ENCODE measurements at regions not wholly inside any gene's neighbourhood (a gene's known extent, or its start where the extent isn't known, plus 50 kb on each side); places are given as distances from the start of the nearest gene placed in this dataset.
"Not testable (repeated sequence)": the region's sequence is repeated elsewhere in the genome, so short reads cannot be mapped to it uniquely, and the experiment has no call there.

GRCh38 chr11:126130781-126131180 is 68.1 kb upstream of the CDON start:
- TF ChIP-seq CTCF (IDR thresholded peaks at IDR 0.05; ENCODE audit: low read depth, low read length); POLR2A (IDR thresholded peaks at IDR 0.05; ENCODE audit: extremely low read depth, insufficient read length): not testable (repeated sequence)
